ENCODE measurements at regions not wholly inside any gene's neighbourhood (a gene's known extent, or its start where the extent isn't known, plus 50 kb on each side); places are given as distances from the start of the nearest gene placed in this dataset.

GRCh38 chr1:55541296-55541695 is 326.1 kb upstream of the USP24 start:
- intact Hi-C loops (cut with micrococcal nuclease; ENCODE audit: unreplicated experiment): no loop called here

GRCh38 chr1:55539652-55540512 is 324.7 kb upstream of the USP24 start:
- CTCF ChIA-PET: no interaction called here
- H3K4me3 Mint-ChIP-seq (ENCODE audit: low read depth, unreplicated experiment): no peak overlapping the region
- no peak for DNase-seq
- no peaks in the 10 kb centered on the region for H3K4me1 Mint-ChIP-seq (ENCODE audit: low read depth, unreplicated experiment)
- TF ChIP-seq CTCF (IDR thresholded peaks at IDR 0.05; ENCODE audit: unreplicated experiment): no peak
- intact Hi-C loops (cut with micrococcal nuclease; ENCODE audit: unreplicated experiment): no loop called here
- BruUV-seq (replicated peaks): no TSS peak
- H3K36me3 Mint-ChIP-seq (ENCODE audit: insufficient read depth, unreplicated experiment): no peaks in the 10 kb centered on the region
- H3K27ac Mint-ChIP-seq (ENCODE audit: unreplicated experiment): no peak overlapping the region
- no peaks in the 10 kb centered on the region for H3K27me3 Mint-ChIP-seq (ENCODE audit: unreplicated experiment)
- H3K9me3 Mint-ChIP-seq (ENCODE audit: low read depth, unreplicated experiment): no peaks in the 10 kb centered on the region

More at GRCh38 chr1:55541296-55541695, 326.1 kb upstream of the USP24 start:
- no peak for TF ChIP-seq CTCF (IDR thresholded peaks at IDR 0.05; ENCODE audit: unreplicated experiment)
- H3K4me3 Mint-ChIP-seq (ENCODE audit: low read depth, unreplicated experiment): no peak overlapping the region
- no peaks in the 10 kb centered on the region for H3K9me3 Mint-ChIP-seq (ENCODE audit: low read depth, unreplicated experiment)
- no TSS peak for BruUV-seq (replicated peaks)
- no peaks in the 10 kb centered on the region for H3K36me3 Mint-ChIP-seq (ENCODE audit: insufficient read depth, unreplicated experiment)
- H3K27ac Mint-ChIP-seq (ENCODE audit: unreplicated experiment): no peak overlapping the region
- H3K4me1 Mint-ChIP-seq (ENCODE audit: low read depth, unreplicated experiment): no peaks in the 10 kb centered on the region
- H3K27me3 Mint-ChIP-seq (ENCODE audit: unreplicated experiment): no peaks in the 10 kb centered on the region
- DNase-seq: no peak
- CTCF ChIA-PET: no interaction called here

GRCh38 chr1:55538428-55538827 is 323.3 kb upstream of the USP24 start:
- DNase-seq: no peak
- CTCF ChIA-PET: no interaction called here
- Mint-ChIP-seq H3K4me3 (ENCODE audit: low read depth, unreplicated experiment) (no peak overlapping the region), H3K27ac (ENCODE audit: unreplicated experiment) (no peak overlapping the region), H3K27me3 (ENCODE audit: unreplicated experiment) (no peaks in the 10 kb centered on the region), H3K36me3 (ENCODE audit: insufficient read depth, unreplicated experiment) (no peaks in the 10 kb centered on the region), H3K4me1 (ENCODE audit: low read depth, unreplicated experiment) (no peaks in the 10 kb centered on the region), H3K9me3 (ENCODE audit: low read depth, unreplicated experiment) (no peaks in the 10 kb centered on the region)
- intact Hi-C loops (cut with micrococcal nuclease; ENCODE audit: unreplicated experiment): no loop called here
- no peak for TF ChIP-seq CTCF (IDR thresholded peaks at IDR 0.05; ENCODE audit: unreplicated experiment)
- BruUV-seq (replicated peaks): no TSS peak

GRCh38 chr1:55536545-55536865 is 321.3 kb upstream of the USP24 start:
- CTCF ChIA-PET: no interaction called here

More at GRCh38 chr1:55536545-55536865, 321.3 kb upstream of the USP24 start:
- H3K36me3 Mint-ChIP-seq (ENCODE audit: insufficient read depth, unreplicated experiment): no peaks in the 10 kb centered on the region
- no peaks in the 10 kb centered on the region for H3K27me3 Mint-ChIP-seq (ENCODE audit: unreplicated experiment)
- DNase-seq: no peak
- no peaks in the 10 kb centered on the region for H3K4me1 Mint-ChIP-seq (ENCODE audit: low read depth, unreplicated experiment)
- no peak overlapping the region for H3K27ac Mint-ChIP-seq (ENCODE audit: unreplicated experiment)
- BruUV-seq (replicated peaks): no TSS peak
- H3K9me3 Mint-ChIP-seq (ENCODE audit: low read depth, unreplicated experiment): no peaks in the 10 kb centered on the region
- TF ChIP-seq CTCF (IDR thresholded peaks at IDR 0.05; ENCODE audit: unreplicated experiment): no peak
- no peak overlapping the region for H3K4me3 Mint-ChIP-seq (ENCODE audit: low read depth, unreplicated experiment)
- intact Hi-C loops (cut with micrococcal nuclease; ENCODE audit: unreplicated experiment): no loop called here

Measured in Calu3 (cell line).